ENCODE measurements at regions not wholly inside any gene's neighbourhood (a gene's known extent, or its start where the extent isn't known, plus 50 kb on each side); places are given as distances from the start of the nearest gene placed in this dataset.

- DNase-seq = no peak
- 89 to 92% methylated on average over 11 of the region's 11 CpGs for WGBS, 2 donors
- no peak for TF ChIP-seq POLR2A (IDR thresholded peaks at IDR 0.05)
- no peak for TF ChIP-seq CTCF (IDR thresholded peaks at IDR 0.05)
These were observed 189.5 kb downstream of the SIPA1L2 start for GRCh38 chr1:232440325-232441035.

GRCh38 chr1:232439011-232439410, 190.9 kb downstream of the SIPA1L2 start:
- Histone ChIP-seq H3K9me3 (no peaks in the 10 kb centered on the region), H3K4me1 (peaks cover 6 to 9% of the 10 kb centered on the region in 2 donors), H3K27me3 (no peaks in the 10 kb centered on the region), H3K36me3 (peaks cover 2 to 18% of the 10 kb centered on the region in 2 donors), H3K4me3 (replicated peaks in 1 of 3) (no peak overlapping the region), H3K27ac (no peak overlapping the region)
- DNase-seq = no peak
- intact Hi-C loops (cut with DNase I) = no loop called here
- TF ChIP-seq CTCF (IDR thresholded peaks at IDR 0.05) (no peak), POLR2A (IDR thresholded peaks at IDR 0.05) (no peak)
- WGBS, 2 donors = 96 to 98% methylated on average over 18 of the region's 18 CpGs

More at GRCh38 chr1:232440325-232441035, 189.5 kb downstream of the SIPA1L2 start:
- peaks cover 5 to 7% of the 10 kb centered on the region in 2 donors for H3K4me1 ChIP-seq
- H3K36me3 ChIP-seq = peaks cover 0 to 24% of the 10 kb centered on the region in 2 donors
- H3K9me3 ChIP-seq = no peaks in the 10 kb centered on the region
- intact Hi-C loops (cut with DNase I) = no loop called here
- no peaks in the 10 kb centered on the region for H3K27me3 ChIP-seq
- H3K27ac ChIP-seq = no peak overlapping the region
- H3K4me3 ChIP-seq (replicated peaks in 1 of 3) = no peak overlapping the region

- intact Hi-C loops (cut with DNase I) = no loop called here
- Histone ChIP-seq H3K27ac (no peak overlapping the region), H3K4me1 (peaks cover 6 to 9% of the 10 kb centered on the region in 2 donors), H3K9me3 (no peaks in the 10 kb centered on the region), H3K4me3 (replicated peaks in 1 of 3) (no peak overlapping the region), H3K27me3 (no peaks in the 10 kb centered on the region), H3K36me3 (peaks cover 2 to 18% of the 10 kb centered on the region in 2 donors)
- 86 to 94% methylated on average over 5 of the region's 5 CpGs for WGBS, 2 donors
- DNase-seq = no peak
- TF ChIP-seq CTCF (IDR thresholded peaks at IDR 0.05) (no peak), POLR2A (IDR thresholded peaks at IDR 0.05) (no peak)
These were observed 191.5 kb downstream of the SIPA1L2 start for GRCh38 chr1:232438476-232438875.

GRCh38 chr1:232437510-232437909, 192.4 kb downstream of the SIPA1L2 start:
- Histone ChIP-seq H3K9me3 (no peaks in the 10 kb centered on the region), H3K4me3 (replicated peaks in 1 of 3) (no peak overlapping the region), H3K27ac (no peak overlapping the region), H3K27me3 (no peaks in the 10 kb centered on the region), H3K36me3 (peaks cover 2 to 18% of the 10 kb centered on the region in 2 donors), H3K4me1 (peaks cover 6 to 9% of the 10 kb centered on the region in 2 donors)
- no peak for TF ChIP-seq POLR2A (IDR thresholded peaks at IDR 0.05)
- no peak for TF ChIP-seq CTCF (IDR thresholded peaks at IDR 0.05)
- no peak for DNase-seq
- 97% methylated on average over 7 of the region's 7 CpGs for WGBS, 2 donors
- intact Hi-C loops (cut with DNase I) = no loop called here

- intact Hi-C loops (cut with DNase I) = no loop called here
- H3K27me3 ChIP-seq = no peaks in the 10 kb centered on the region
- H3K4me1 ChIP-seq = peaks cover 6 to 9% of the 10 kb centered on the region in 2 donors
- peak; percentile 48 to 49 for DNase-seq
- no peaks in the 10 kb centered on the region for H3K9me3 ChIP-seq
- no peak overlapping the region for H3K4me3 ChIP-seq (replicated peaks in 1 of 3)
- no peak for TF ChIP-seq CTCF (IDR thresholded peaks at IDR 0.05)
- WGBS, 2 donors = 9 to 14% methylated on average over 3 of the region's 3 CpGs
- no peak overlapping the region for H3K27ac ChIP-seq
- peaks cover 2 to 15% of the 10 kb centered on the region in 2 donors for H3K36me3 ChIP-seq
These were observed 194.2 kb downstream of the SIPA1L2 start for GRCh38 chr1:232435729-232436128.
